HG03575 (cell line): ENCODE measurements at regions not wholly inside any gene's neighbourhood (a gene's known extent, or its start where the extent isn't known, plus 50 kb on each side); places are given as distances from the start of the nearest gene placed in this dataset.
"Not testable (repeated sequence)": the region's sequence is repeated elsewhere in the genome, so short reads cannot be mapped to it uniquely, and the experiment has no call there.

Experiments used
- ATAC-seq: cut with Tn5 transposase; IDR thresholded peaks from one replicate; pipeline ENCODE4 v1.9.1; 2021; ENCODE audit not compliant: unreplicated experiment, insufficient number of reproducible peaks, low FRiP score; ENCODE audit errors: extremely low read depth

DNA sequence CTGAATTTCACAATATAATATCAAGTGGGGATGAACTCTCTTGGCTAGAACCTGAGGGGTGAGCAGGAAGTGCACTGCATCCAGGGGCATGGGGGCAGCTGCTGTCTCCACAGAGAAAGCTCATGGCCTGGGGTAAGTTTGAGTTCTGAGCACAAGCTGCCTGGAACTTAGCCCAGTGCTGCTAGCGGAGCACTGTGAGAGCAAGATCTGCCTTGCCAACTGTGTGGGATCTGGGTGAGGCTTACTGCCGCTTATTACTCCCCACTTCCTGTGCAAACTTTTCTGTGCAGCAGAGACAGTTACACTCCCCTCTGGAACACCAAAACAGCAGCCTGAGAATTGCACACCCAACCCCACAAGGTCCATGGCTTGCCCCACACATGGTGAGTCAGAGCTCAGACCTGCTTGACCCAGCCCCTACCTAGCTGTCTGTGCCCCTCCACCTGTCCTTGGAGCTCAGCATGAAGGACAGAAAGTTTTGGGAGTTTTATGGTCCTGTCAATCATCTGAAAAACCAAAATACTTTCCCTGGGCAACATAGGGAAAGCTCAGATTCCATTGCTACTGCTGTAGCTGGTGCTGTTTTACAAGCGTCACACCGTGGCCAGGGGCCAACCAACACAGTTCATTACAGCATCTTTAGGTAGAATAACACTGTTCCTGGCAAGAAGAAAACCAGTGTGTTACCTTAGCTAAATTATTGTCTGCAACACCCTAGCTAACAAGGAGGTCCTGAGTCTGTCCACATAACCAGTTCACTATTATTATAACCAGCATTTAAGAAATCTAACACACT, 762.1 kb upstream of the NEGR1 start:
- ATAC-seq: no peak

DNA sequence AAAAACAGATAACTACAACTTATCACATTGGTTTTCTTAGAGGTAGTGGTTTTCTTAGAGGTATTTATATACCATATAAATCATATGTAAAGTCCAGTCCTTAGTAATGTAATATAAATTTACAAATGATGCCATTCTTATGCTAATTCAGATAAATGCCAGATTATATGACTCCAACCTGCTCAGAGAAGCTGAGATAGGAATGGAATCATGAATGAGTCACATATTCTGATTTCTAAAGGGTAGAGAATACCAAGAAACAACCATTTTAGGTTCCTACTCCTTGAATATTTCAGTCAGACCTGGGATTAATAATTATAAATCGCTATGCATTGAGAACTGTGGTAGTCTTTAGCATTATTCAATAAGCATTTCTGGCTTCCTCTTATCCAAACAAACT, 760.1 kb upstream of the NEGR1 start:
- no peak for ATAC-seq

DNA sequence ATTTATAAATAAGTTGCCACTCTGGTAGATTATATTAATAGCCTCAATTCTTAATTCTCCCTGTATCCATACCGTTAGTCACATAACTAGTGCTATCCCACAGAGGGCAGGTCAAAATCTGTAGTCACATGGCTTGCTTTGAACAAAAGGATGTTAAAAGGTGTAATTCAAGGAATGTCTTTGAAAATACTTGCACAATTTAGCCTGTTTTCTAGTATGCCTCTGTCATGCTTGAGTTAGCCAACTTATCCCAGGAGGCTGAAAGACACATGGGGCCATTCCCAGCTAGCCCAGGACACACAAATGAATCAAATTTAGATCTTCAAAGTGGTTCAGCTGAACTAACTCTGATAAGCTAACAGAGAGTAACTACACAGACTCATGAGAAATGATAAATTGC, 758.5 kb upstream of the NEGR1 start:
- no peak for ATAC-seq

DNA sequence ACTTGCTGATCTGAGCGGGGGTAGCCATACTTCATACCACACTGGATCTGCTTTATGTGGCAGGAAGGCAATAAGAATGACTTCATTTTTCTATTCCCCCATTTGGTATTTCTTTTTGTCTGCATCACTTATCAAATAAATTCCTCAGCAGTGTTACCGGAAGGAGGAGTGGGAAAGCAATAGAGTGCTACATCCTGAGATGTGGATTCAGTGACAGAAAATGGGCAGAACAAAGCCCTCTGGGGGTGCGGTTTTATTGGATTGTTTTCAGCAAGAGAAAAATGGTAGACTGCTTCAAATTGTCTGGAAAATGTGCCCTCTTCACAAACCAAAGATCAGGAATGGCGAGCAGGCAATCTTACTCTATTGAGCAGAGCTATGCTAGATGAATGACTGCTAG, 751.9 kb upstream of the NEGR1 start:
- ATAC-seq: no peak

DNA sequence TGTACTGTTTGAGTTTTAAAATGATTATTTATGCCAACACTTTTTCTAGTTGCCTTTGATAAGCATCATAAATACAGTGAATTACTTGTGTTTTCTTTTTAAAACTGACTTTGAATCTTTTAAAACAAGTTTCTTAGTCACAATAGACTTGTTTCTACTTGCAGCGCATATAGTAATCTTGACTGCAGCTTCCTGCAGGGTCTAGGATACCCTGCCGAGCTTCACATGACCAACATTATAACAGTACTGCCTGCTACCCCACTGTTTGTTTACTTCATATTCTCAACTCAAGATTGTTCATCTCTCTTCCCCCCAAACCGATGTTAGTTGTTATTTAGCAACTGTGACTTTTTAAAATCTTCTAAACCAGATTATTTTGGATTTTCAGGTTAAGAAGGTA, 751.3 kb upstream of the NEGR1 start:
- no peak for ATAC-seq

DNA sequence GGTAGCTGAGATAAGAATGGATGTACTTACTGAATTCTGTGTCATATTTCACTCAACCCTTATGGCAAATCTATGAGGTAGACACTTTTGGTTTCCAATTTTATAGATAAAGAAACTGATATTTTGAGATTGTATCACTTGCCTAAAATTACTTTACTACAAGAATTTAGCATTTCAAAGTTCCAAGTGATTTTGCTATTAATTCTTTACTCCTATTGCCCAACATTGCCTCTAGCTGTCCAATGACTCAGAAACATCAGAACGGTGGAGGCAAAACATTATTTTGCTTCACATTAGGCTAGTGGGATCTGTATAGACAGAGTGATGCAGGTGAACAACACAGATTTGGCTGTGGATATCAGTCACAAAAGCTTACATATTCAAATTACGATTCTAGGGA, 747.2 kb upstream of the NEGR1 start:
- ATAC-seq: no peak

DNA sequence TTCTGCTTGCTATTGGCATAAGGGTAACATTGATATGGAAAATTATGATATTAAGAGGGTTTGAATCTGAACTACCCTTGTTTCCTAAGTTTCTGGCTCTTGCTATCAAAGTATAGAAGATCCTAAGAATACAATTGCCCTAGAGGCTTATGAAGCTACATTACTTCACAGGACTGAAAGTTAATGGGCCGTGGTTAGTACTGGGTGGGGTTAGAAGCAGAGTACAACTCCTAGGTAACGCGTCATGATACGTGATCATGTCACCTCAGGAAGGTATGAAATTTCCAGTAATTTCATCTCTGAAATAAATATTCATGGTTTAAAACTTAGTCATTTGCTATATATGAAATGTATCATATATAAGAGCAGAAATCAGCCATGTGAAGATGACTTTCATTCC, 743.8 kb upstream of the NEGR1 start:
- ATAC-seq: no peak

DNA sequence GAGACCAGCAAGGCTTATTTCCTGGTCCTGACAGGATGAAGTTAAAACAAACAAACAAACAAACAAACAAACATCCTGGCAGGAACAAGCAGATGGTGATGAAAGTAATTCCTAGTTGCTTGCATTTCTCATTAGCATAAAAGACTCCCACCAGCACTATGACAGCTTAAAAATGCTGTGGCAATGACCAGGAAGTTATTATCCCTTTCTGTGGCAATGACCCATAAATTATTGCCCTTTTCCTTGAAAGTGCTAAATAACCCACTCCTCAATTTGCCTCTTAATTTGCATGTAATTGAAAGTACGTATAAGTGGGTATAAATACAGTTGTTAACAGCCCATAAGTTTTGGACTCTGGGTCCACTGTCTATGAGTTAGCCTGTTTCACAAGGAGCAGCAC, 727.6 kb upstream of the NEGR1 start:
- no peak for ATAC-seq

DNA sequence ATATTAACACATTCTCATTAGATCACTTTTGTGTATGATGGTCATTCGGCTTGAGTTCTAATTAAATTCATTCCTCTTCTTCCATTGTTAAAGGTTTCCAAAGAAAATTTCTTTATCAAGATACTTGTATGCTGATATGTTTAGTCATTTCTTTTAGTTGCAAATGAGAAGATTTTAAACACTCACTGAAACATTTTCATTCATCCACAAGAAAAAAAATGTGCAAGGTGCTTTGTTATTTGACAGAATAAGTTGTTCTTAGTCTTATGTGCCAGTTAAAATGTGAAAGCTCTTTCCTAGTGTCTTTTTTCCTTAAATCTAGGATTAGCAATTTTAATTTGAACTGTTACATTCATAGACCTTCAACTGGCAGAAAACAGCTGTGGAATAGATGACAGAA, 727.0 kb upstream of the NEGR1 start:
- no peak for ATAC-seq

DNA sequence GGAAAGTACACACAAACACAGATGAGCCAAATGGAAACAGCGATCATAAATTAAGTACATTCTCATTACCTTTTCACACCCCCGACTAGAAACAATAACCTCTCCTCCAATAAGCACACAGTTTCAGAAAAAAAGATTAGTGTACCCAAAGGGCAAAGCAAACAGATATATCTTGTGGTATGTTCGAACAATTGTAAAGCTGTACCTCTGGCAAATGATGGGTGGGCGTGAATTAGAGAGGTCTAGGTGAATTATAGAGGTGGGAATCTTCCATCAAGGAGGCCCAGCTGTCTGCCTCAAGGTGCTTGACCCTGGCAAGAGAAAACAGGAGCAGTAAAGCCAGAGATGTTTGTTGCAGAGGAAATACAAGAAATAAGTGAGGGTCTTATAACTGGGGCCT, 715.3 kb upstream of the NEGR1 start:
- no peak for ATAC-seq

DNA sequence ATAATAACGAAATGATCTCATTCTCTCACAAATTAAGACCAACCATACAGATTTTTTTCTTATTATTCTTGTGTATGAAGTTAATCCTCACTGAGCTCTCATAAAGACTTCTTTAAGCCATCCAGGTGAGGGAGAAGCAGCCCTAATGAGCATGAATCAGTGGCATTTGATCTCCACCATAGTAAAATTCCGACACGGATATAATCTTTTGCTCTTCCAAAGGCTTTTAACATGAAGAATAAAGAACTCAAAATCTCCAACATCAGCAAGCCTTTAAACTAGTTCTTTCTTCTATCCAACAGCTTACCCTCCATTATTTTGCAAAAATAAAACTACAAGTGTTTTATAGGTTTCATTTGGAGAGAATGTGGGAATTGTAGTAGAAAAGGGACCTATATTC, 714.7 kb upstream of the NEGR1 start:
- no peak for ATAC-seq

DNA sequence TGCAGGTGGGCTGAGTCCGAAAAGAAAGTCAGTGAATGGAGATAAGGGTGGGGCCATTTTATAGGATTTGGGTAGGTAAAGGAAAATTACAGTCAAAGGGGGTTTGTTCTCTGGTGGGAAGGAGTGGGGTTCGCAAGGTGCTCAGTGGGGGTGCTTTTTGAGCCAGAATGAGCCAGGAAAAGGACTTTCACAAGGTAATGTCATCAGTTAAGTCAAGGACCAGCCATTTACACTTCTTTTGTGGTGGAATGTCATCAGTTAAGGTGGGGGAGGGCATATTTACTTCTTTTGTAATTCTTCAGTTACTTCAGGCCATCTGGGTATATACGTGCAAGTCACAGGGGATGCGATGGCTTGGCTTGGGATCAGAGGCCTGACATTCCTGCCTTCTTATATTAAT, 705.5 kb upstream of the NEGR1 start:
- not testable (repeated sequence) for ATAC-seq

DNA sequence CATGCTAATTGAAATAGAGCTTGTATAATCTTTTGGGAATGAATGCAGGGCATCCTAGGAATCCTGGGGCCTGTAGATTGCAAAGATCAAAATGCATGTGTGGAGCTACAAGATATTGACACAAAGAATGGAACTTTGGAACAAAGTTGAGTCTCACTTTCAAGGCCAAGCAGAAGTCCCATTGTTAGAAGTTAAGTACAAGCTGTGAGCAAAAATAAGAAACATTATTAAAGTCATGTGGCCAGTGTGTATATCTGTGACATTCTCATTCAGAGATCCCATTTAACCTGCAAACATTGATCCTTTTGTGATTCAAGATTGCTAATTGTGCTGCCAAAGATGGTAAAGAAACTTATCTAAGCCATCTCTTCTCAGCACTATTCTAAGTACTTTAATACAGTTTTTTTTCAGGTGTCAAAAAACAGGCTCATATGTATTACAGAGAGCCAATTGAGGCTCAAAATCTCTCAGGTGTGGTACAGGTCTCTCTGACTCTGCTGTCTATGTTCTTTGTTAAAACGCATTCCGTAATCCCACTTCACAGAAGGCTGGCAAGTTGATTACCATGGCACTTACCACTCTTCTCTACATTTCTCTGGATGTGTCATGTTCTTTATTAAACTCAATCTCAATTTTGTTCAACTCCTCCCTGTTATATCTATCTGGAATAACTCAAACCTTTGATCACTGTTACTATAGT, 704.4 kb upstream of the NEGR1 start:
- ATAC-seq: no peak

DNA sequence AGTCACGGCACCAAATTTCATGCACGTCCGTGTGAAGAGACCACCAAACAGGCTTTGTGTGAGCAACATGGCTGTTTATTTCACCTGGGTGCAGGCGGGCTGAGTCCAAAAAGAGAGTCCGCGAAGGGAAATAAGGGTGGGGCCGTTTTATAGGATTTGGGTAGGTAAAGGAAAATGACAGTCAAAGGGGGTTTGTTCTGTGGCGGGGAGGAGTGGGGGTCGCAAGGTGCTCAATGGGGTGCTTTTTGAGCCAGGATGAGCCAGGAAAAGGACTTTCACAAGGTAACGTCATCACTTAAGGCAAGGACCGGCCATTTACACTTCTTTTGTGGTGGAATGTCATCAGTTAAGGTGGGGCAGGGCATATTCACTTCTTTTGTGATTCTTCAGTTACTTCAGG, 702.7 kb upstream of the NEGR1 start:
- not testable (repeated sequence) for ATAC-seq

DNA sequence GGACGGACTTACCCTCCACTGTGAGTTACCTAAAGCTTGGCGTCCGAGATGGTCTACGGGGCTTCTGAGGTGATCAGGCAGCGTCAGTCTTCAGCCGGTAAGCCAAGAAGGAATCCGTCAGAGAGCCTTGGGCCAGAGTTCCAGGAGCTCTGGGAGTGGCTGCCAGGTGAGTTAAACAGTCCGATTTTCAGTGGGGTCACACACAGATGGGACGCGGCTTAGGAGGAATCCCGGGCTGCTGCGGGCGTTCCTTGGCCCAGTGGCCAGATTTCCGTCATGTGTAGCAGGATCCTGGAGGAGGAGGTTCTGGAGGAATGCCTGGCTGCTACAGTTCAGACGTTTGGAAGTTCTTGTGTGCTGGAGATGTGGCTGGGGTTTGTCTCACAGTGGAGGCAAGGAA, 700.7 kb upstream of the NEGR1 start:
- ATAC-seq: not testable (repeated sequence)

DNA sequence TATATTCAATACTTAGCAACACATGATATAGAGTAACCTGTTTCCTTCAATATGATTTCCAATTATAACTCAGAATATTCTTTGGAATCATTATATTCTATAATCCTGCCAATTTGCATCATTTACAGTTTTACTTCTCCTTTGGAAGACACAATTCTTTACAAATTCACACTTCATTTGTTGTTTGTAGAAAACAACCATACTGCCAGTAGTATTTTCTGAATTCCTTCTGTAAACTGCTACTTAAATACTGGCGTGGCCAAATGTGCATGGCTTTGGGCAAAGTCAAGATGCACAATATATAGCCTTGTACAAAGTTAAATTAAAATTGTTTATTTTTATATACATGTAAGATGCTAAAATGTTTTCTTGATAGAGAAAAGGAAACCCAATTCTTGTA, 687.1 kb upstream of the NEGR1 start:
- no peak for ATAC-seq

DNA sequence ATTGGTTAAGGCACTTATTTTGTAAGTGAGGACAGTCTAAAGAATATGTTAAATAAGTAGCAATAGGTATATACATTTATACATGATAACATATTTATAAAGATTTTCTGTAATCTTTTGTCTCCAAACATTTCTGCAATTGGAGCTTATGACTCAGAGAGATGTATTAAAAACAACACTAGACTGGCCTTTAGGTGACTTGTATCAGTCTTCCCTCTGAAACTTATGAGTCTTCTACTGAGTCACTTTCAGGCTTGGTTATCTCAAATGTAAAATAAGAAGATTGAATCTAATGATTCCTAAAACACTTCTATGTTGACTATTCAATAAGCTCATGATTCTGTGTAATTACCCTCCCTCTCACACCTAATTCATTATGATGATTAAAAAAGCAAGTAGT, 672.6 kb upstream of the NEGR1 start:
- no peak for ATAC-seq

DNA sequence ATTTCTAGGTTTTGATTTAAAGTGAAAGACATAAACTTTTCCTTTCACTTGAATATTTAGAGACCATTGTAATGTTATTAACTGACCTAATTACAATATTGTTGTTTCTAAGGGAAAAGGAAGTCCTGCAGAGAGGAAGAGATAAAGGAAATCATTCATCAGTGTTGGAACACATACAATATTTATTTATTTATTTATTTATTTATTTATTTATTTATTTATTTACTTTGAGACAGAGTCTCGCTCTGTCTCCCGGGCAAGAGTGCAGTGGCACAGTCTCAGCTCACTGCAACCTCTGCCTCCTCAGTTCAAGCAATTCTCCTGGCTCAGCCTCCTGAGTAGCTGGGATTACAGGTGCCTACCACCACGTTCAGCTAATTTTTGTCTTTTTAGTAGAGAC, 668.6 kb upstream of the NEGR1 start:
- ATAC-seq: not testable (repeated sequence)

DNA sequence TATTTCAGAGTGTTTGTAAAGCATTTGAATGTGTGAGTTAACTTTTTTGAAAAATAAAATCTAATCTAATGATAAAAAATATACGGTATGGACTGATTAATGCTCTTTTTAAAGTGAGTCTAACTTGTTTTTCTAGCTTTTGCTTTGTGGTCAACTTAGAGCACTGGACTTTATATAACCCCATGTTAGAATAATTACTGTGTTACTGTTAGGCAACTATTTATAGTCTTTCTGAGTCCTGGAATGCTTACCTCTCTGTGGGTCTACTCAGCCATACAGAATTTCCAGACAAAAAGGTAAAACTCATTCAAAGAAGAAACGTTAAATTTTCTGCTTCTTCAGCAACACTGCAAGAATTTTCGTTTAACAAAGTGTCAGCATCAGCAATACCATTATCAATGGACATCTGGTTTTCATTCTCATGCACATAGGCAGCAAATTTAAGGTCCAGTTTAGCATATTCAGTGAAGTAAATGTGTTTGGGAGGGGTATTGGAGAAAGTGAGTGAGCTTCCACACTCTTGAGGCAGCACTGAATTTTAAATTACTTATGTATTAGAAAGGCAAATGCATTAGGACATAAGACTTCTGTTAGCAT, 664.7 kb upstream of the NEGR1 start:
- no peak for ATAC-seq

DNA sequence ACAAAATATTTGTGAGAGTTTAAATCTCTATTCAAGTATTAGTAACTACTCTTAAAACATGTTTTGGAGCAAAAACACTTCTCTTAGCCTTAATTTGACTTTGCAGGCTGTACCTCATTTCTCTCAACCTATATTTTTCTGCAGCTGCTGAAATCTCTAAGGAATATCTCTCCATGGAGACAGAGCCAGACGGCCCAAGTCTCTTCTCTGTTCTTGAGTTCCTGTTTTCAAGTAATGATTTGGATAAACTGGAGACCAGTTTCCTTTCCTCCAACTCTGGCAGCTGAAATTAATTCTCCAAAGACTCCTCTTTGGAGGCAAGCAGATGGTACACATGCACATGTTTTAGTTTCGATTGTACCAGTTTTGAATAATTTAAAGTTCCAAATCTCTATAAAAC, 659.7 kb upstream of the NEGR1 start:
- no peak for ATAC-seq
